Caco-2 (cell line): ENCODE measurements at regions not wholly inside any gene's neighbourhood (a gene's known extent, or its start where the extent isn't known, plus 50 kb on each side); places are given as distances from the start of the nearest gene placed in this dataset.
"Not testable (repeated sequence)": the region's sequence is repeated elsewhere in the genome, so short reads cannot be mapped to it uniquely, and the experiment has no call there.

Experiments
- BruUV-seq: library from RNA; stranded (reverse); fragments of 400-500 nt; replicated peaks from 2 replicates; lab custom pipeline; 2021; lab: Mats Ljungman, UMichigan
- CTCF ChIA-PET: fragments of 300-600 bp; sonication (Branson Sonifier 250); formaldehyde crosslinking; loops from one replicate; lab custom pipeline; 2022; ENCODE audit warnings: antibody characterized with exemption; lab: Charles Lee
- POLR2A ChIA-PET: fragments of 300-600 bp; sonication (Branson Sonifier 250); formaldehyde crosslinking; loops from one replicate; lab custom pipeline; 2022; ENCODE audit warnings: antibody characterized with exemption; lab: Charles Lee
- DNase-seq, 2 experiments: peaks; one replicate each; pipeline versions ENCODE4 v3.0.0 to v3.0.0-alpha.2; 2020 to 2022
- H3K27me3 ChIP-seq: replicated peaks from 2 replicates; pipeline ENCODE4 v1.6.0; 2011; ENCODE audit warnings: low read length; ENCODE audit not compliant: control insufficient read depth, insufficient read depth
- H3K36me3 ChIP-seq: 2 replicates; pipeline ENCODE4 v1.5.1; 2011; ENCODE audit warnings: low read length; ENCODE audit not compliant: control insufficient read depth, insufficient read depth
- H3K4me1 ChIP-seq: fragments of 250-450 bp; sonication (Bioruptor Pico); 2 replicates; pipeline ENCODE4 v1.5.1; 2020; ENCODE audit warnings: mild to moderate bottlenecking
- H3K4me3 ChIP-seq: 2 replicates; pipeline ENCODE4 v1.5.1; 2011; ENCODE audit warnings: low read depth, mild to moderate bottlenecking, control low read depth, low read length
- H3K9me3 ChIP-seq: fragments of 250-450 bp; sonication (Bioruptor Pico); 2 replicates; pipeline ENCODE4 v1.5.1; 2020; ENCODE audit warnings: mild to moderate bottlenecking, moderate library complexity
- H3K27ac Mint-ChIP-seq: one replicate; pipeline ENCODE4 v1.8.0; 2022; ENCODE audit warnings: mixed read lengths; ENCODE audit not compliant: unreplicated experiment
- H3K27me3 Mint-ChIP-seq: one replicate; pipeline ENCODE4 v1.8.0; 2022; ENCODE audit warnings: mixed read lengths; ENCODE audit not compliant: insufficient read depth, unreplicated experiment
- H3K36me3 Mint-ChIP-seq: one replicate; pipeline ENCODE4 v1.8.0; 2022; ENCODE audit warnings: mild to moderate bottlenecking, mixed read lengths; ENCODE audit not compliant: insufficient read depth, unreplicated experiment
- H3K4me1 Mint-ChIP-seq: one replicate; pipeline ENCODE4 v1.8.0; 2022; ENCODE audit warnings: low read depth, mixed read lengths; ENCODE audit not compliant: unreplicated experiment
- H3K4me3 Mint-ChIP-seq: one replicate; pipeline ENCODE4 v1.8.0; 2022; ENCODE audit warnings: mild to moderate bottlenecking, moderate library complexity, mixed read lengths; ENCODE audit not compliant: unreplicated experiment
- H3K9me3 Mint-ChIP-seq: one replicate; pipeline ENCODE4 v1.8.0; 2022; ENCODE audit warnings: mixed read lengths; ENCODE audit not compliant: unreplicated experiment
- intact Hi-C: fragments of 100-400 bp; cut with micrococcal nuclease; formaldehyde crosslinking; loops from one replicate; pipeline ENCODE4 v1.10.0; 2022; ENCODE audit not compliant: unreplicated experiment
- TF ChIP-seq, protein P1 (sequence below), 2 experiments: fragments of 200-600 bp in 1 of 2; IDR thresholded peaks; 1 replicate in 1 of 2; 2 replicates in 1 of 2; pipeline versions ENCODE4 v1.5.1 to v1.8.0; 2011 to 2022; ENCODE audit warnings: antibody characterized with exemption in 1 of 2, control low read depth in 1 of 2, inconsistent platforms in 1 of 2, low read depth in 1 of 2, low read length in 1 of 2, mild to moderate bottlenecking in 1 of 2, moderate library complexity in 1 of 2; ENCODE audit not compliant: insufficient read depth in 1 of 2, severe bottlenecking in 1 of 2, unreplicated experiment in 1 of 2

- TF ChIP-seq, protein P1, sequence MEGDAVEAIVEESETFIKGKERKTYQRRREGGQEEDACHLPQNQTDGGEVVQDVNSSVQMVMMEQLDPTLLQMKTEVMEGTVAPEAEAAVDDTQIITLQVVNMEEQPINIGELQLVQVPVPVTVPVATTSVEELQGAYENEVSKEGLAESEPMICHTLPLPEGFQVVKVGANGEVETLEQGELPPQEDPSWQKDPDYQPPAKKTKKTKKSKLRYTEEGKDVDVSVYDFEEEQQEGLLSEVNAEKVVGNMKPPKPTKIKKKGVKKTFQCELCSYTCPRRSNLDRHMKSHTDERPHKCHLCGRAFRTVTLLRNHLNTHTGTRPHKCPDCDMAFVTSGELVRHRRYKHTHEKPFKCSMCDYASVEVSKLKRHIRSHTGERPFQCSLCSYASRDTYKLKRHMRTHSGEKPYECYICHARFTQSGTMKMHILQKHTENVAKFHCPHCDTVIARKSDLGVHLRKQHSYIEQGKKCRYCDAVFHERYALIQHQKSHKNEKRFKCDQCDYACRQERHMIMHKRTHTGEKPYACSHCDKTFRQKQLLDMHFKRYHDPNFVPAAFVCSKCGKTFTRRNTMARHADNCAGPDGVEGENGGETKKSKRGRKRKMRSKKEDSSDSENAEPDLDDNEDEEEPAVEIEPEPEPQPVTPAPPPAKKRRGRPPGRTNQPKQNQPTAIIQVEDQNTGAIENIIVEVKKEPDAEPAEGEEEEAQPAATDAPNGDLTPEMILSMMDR (IDR thresholded peaks at IDR 0.05; ENCODE audit: insufficient read depth in 1 of 2, low read depth in 1 of 2, low read length in 1 of 2, severe bottlenecking in 1 of 2, unreplicated experiment in 1 of 2): no peak
- Histone ChIP-seq H3K27me3 (no peaks in the 10 kb centered on the region), H3K36me3 (no peaks in the 10 kb centered on the region), H3K9me3 (no peaks in the 10 kb centered on the region), H3K4me3 (no peak overlapping the region), H3K4me1 (no peaks in the 10 kb centered on the region)
- ChIA-PET CTCF (no interaction called here), POLR2A (no interaction called here)
- no TSS peak for BruUV-seq
- Mint-ChIP-seq H3K9me3 (no peaks in the 10 kb centered on the region), H3K4me3 (no peak overlapping the region), H3K36me3 (no peaks in the 10 kb centered on the region), H3K4me1 (no peaks in the 10 kb centered on the region), H3K27ac (no peak overlapping the region), H3K27me3 (no peaks in the 10 kb centered on the region)
- no peak for DNase-seq
- intact Hi-C loops: no loop called here
Measured at GRCh38 chr2:186927185-186927866, 78.4 kb upstream of the ZSWIM2 start.

DNA sequence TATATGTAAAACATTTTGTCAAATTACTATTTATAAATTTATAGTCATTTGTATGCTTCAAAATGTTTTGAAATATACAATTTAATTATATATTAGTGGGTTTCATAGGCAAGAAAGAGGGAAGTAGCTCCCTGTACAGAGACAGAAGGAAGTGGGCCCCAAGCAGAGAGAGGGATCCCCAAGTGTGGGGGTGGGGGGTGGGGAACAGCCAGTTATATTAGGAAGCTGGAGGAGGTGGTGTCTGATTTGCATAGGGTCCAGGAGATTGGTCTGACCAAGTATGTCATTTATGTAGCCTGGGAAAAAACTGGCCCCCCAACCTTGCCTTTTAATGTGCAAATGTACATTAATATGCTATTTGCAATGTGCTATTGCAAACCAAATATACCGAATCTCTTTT, 76.5 kb upstream of the ZSWIM2 start:
- no peak for DNase-seq
- Mint-ChIP-seq H3K4me1 (no peaks in the 10 kb centered on the region), H3K27ac (no peak overlapping the region), H3K27me3 (no peaks in the 10 kb centered on the region), H3K4me3 (no peak overlapping the region), H3K36me3 (no peaks in the 10 kb centered on the region), H3K9me3 (no peaks in the 10 kb centered on the region)
- ChIA-PET POLR2A (no interaction called here), CTCF (no interaction called here)
- no peaks in the 10 kb centered on the region for H3K9me3 ChIP-seq
- no peak overlapping the region for H3K4me3 ChIP-seq
- no peaks in the 10 kb centered on the region for H3K36me3 ChIP-seq
- BruUV-seq: no TSS peak
- intact Hi-C loops: no loop called here
- TF ChIP-seq, protein P1 (IDR thresholded peaks at IDR 0.05; ENCODE audit: insufficient read depth in 1 of 2, low read depth in 1 of 2, low read length in 1 of 2, severe bottlenecking in 1 of 2, unreplicated experiment in 1 of 2): no peak
- H3K27me3 ChIP-seq: no peaks in the 10 kb centered on the region
- H3K4me1 ChIP-seq: no peaks in the 10 kb centered on the region

GRCh38 chr2:186922316-186922715, 73.3 kb upstream of the ZSWIM2 start:
- H3K9me3 ChIP-seq, H3K4me1 ChIP-seq, H3K27ac Mint-ChIP-seq, H3K27me3 Mint-ChIP-seq, H3K27me3 ChIP-seq, CTCF ChIA-PET, H3K4me3 Mint-ChIP-seq, POLR2A ChIA-PET, BruUV-seq, H3K36me3 Mint-ChIP-seq, H3K9me3 Mint-ChIP-seq, H3K4me1 Mint-ChIP-seq, H3K36me3 ChIP-seq, H3K4me3 ChIP-seq, intact Hi-C loops, DNase-seq: not testable (repeated sequence)
